ENCODE measurements at regions not wholly inside any gene's neighbourhood (a gene's known extent, or its start where the extent isn't known, plus 50 kb on each side); places are given as distances from the start of the nearest gene placed in this dataset.
A peak's percentile ranks its signal among the peaks of the same experiment; 100 is the strongest.

GRCh38 chr10:70966646-70967553 lies 78.5 kb upstream of the PCBD1 start:
- no peak for TF ChIP-seq CTCF (IDR thresholded peaks at IDR 0.05; ENCODE audit: low read depth, low read length, missing control alignments)
- Histone ChIP-seq H3K36me3 (replicated peaks) (no peaks in the 10 kb centered on the region), H3K27me3 (replicated peaks) (peaks cover 7% of the 10 kb centered on the region), H3K4me3 (ENCODE audit: low read depth, low read length) (no peak overlapping the region), H3K27ac (no peak overlapping the region)
- in situ Hi-C loops (cut with HindIII; ENCODE audit: low pct_ligation_motif_present, low sequenced_read_pairs) = no loop called here
- DNase-seq = no peak

- in situ Hi-C loops (cut with HindIII; ENCODE audit: low pct_ligation_motif_present, low sequenced_read_pairs) = no loop called here
- H3K27ac ChIP-seq = no peak overlapping the region
- peaks cover 3% of the 10 kb centered on the region for H3K27me3 ChIP-seq (replicated peaks)
- no peaks in the 10 kb centered on the region for H3K36me3 ChIP-seq (replicated peaks)
- no peak overlapping the region for H3K4me3 ChIP-seq (ENCODE audit: low read depth, low read length)
- TF ChIP-seq CTCF (IDR thresholded peaks at IDR 0.05; ENCODE audit: low read depth, low read length, missing control alignments) = no peak
- DNase-seq = peak; percentile 4
Observed at GRCh38 chr10:70967591-70968587, 79.5 kb upstream of the PCBD1 start.

GRCh38 chr10:70969188-70969587 lies 80.8 kb upstream of the PCBD1 start:
- in situ Hi-C loops (cut with HindIII; ENCODE audit: low pct_ligation_motif_present, low sequenced_read_pairs) = no loop called here
- H3K27ac ChIP-seq = no peak overlapping the region

GRCh38 chr10:70970830-70971229 lies 82.5 kb upstream of the PCBD1 start:
- Histone ChIP-seq H3K4me3 (ENCODE audit: low read depth, low read length) (no peak overlapping the region), H3K27ac (no peak overlapping the region), H3K27me3 (replicated peaks) (peaks cover 3% of the 10 kb centered on the region), H3K36me3 (replicated peaks) (no peaks in the 10 kb centered on the region)
- in situ Hi-C loops (cut with HindIII; ENCODE audit: low pct_ligation_motif_present, low sequenced_read_pairs) = no loop called here
- TF ChIP-seq CTCF (IDR thresholded peaks at IDR 0.05; ENCODE audit: low read depth, low read length, missing control alignments) = no peak
- DNase-seq = no peak

More at GRCh38 chr10:70969188-70969587, 80.8 kb upstream of the PCBD1 start:
- Histone ChIP-seq H3K36me3 (replicated peaks) (no peaks in the 10 kb centered on the region), H3K4me3 (ENCODE audit: low read depth, low read length) (no peak overlapping the region), H3K27me3 (replicated peaks) (peaks cover 3% of the 10 kb centered on the region)
- no peak for DNase-seq
- TF ChIP-seq CTCF (IDR thresholded peaks at IDR 0.05; ENCODE audit: low read depth, low read length, missing control alignments) = no peak

- Histone ChIP-seq H3K36me3 (replicated peaks) (no peaks in the 10 kb centered on the region), H3K27ac (no peak overlapping the region), H3K27me3 (replicated peaks) (no peaks in the 10 kb centered on the region), H3K4me3 (ENCODE audit: low read depth, low read length) (no peak overlapping the region)
- no peak for TF ChIP-seq CTCF (IDR thresholded peaks at IDR 0.05; ENCODE audit: low read depth, low read length, missing control alignments)
- no peak for DNase-seq
- in situ Hi-C loops (cut with HindIII; ENCODE audit: low pct_ligation_motif_present, low sequenced_read_pairs) = no loop called here
Observed at GRCh38 chr10:70973275-70973674, 84.9 kb upstream of the PCBD1 start.

Measured in brain microvascular endothelial cell (primary cell).